ENCODE measurements at regions not wholly inside any gene's neighbourhood (a gene's known extent, or its start where the extent isn't known, plus 50 kb on each side); places are given as distances from the start of the nearest gene placed in this dataset.
"Not testable (repeated sequence)": the region's sequence is repeated elsewhere in the genome, so short reads cannot be mapped to it uniquely, and the experiment has no call there.

DNA sequence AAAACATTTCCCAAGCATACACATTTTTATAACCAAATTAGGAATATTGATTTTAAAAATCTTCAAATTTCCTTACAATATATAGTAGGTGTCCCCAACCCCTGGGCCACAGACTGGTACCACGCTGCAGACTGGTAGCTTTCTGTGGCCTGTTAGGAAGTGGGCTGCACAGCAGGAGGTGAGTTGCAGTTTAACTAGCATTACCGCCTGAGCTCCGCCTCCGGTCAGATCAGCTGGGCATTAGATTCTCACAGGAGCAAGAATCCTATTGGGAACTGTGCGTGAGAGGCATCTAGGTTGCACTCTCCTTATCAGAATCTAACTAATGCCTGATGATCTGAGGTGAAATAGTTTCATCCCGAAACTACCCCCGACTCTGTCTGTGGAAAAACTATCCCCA is 62.1 kb downstream of the ZWINT start:
- no peak for DNase-seq

DNA sequence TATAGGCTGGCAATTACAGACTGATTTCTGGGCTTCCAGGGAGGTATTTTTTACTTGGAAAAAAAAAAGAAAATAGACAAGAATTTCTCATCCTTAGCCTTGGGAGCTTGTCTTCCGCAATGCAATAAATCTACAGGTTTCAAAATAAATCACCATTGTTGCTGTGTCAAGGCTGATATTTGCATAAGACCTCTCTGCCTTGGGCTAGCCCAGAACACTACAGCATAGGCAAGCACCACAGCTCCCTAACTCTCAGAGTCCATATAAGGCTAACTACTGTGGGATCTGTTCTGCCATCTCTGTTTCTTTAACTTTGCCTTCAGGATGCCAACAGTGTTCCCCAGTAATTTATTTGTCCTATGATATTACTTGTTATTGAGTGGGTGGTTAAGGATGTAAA is 64.4 kb downstream of the ZWINT start:
- no peak for DNase-seq

DNA sequence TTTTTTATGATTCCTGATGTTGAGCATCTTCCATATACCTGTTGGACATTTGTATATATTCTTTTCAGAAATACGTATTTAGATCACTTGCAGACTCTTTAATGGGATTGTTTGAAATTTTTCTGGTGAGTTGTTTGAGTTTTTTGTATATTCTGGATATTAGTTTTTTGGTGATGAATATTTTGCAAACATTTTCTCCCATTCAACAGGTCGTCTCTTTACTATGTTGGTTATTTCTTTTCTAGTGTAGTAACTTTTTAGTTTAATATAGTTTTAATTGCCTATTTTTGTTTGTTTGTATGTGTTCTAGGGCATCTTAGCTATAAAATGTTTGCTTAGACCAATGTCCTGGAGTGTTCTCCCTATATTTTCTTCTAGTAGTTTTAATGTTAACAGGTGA is 72.7 kb downstream of the ZWINT start:
- DNase-seq: no peak

DNA sequence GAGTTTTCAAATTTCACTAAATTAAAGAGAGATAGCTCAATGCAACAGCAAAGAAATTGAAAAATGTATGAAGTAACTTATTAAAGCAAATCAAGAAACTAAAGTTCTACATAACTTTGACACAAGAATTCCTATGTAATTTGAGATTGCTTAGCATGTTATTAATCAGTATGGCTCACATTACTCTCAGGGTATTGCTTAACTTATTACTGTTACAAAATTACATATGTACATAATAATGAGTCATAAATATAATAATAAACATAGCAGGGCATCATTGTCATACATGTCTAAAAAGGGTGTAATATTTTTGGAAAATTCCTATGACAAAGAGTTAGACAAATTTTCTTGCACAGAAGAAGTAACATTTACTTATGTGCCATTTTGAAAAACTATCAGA is 75.0 kb downstream of the ZWINT start:
- no peak for DNase-seq

DNA sequence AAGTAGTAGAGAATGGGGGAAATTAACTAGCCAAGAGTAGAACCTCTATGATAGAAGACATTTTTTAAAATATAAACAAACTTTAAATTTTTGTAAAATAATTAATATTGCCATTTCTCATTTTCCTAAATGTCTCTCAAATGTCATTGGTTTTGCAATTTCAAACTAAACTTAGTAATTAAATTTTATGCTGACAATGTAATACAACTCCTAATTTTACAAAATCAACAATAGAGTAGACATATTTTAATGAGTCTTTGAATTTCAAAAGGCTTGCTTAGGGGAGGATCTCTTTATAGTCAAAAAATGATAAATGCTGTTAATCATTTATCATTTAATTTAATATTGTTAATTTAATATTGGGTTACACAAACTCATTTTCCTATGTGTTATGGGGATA is 81.8 kb downstream of the ZWINT start:
- no peak for DNase-seq

DNA sequence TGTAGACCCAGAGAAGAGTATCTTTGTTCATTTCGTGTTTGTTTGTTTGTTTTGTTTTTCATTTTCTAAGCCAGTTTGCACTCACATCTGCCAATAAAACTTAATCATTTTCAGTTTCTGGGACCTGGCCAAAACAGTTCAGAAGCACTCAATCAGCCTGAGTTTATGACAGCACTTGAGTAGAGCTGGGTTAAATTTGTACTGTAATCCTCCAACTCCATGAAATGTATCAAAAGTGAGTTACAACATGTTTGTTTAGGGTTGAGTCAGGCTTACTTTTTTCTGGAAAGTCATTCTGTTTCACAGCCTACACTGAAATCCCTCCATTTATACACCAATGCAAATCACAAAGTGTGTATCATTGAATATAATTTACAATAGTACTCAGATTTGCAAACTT is 91.9 kb downstream of the ZWINT start:
- DNase-seq: no peak

DNA sequence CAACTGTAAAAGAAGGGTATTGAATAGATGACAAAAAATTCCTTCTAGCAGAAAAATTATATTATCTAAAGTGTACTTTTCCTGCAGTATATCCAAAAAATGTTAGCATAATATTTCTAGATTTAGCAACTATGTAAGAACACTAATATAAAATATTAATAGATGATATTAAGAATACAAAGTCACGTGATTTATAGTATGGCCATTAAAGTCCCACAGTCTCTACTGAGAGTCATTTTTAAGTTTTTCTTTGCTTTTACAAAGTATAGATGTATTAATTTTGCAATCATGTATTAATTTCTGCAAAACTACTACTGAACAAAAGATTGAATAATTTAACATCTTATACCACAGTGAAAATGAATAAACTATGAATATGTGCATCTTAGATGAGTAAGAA is 94.9 kb downstream of the ZWINT start:
- DNase-seq: no peak

DNA sequence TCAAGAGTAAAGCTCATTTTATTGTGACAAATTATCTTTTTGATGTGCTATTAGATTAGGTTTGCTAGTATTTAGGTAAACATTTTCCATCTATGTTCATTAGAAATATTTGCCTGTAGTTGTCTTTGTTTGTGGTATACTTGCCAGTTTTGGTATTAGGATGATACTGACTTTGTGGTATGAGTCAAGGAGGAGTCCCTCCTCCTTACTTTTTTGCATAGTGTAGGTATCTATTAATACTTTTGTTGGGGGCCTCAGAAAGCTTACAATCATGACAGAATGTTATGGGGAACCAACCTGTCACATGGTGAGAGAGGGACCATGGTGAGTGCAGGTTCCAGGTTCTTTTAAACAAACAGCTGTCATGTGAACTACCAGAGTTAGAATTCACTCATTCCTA is 102.1 kb downstream of the ZWINT start:
- DNase-seq: no peak

DNA sequence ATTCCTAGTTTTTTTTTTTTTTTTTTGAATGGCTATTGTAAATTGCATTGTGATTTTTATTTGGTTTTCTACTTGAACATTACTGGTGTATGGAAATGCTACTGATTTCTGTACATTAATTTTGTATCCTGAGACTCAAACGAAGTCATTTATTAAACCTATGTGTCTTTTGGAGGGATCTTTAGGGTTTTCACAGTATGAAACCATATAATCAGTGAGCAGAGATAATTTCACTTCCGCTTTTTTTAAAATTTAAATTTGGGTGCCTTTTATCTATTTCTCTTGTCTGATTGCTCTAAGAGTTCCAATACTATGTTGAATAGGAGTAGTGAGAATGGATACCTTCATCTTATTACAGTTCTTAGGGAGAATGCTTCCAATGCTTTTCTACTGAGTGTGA is 102.7 kb downstream of the ZWINT start:
- DNase-seq: no peak

DNA sequence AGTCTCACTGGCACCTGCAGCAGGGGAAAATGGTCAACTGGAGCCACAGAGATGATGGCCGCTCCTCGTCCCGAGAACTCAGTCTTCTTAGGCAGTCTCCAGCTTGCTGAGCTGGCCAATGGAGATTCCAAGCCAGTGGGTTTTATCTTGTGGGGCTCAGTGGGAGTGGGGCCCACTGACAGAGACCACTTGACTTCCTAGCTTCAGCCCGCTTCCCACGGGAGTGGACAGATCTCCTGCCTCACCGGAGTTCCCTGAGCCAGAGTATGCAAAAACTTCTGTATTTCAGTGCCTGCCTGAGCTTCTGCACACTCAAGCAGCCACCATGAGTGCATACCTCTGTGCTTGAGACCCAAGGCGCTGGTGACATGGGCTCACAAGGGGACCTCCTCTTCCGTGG is 105.8 kb downstream of the ZWINT start:
- no peak for DNase-seq

DNA sequence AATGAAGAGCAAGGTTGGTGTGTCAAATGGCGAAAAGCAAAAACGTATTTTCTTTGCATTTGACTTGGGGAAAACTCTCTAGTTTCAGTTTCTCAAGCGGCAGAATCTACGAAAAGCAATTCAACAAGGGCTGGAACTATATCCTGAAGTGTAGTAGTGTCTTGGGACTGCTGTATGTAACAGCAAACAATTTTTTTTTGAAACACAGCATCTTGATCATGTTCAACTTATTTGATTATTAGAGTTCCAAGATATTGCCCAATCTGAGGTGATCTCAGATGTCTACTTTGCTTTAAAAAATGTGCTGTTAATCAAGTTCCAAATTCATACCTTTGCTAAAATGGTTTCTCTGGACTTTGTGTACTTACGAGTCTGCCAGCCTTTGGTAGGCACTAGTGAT is 120.6 kb downstream of the ZWINT start:
- no peak for DNase-seq

DNA sequence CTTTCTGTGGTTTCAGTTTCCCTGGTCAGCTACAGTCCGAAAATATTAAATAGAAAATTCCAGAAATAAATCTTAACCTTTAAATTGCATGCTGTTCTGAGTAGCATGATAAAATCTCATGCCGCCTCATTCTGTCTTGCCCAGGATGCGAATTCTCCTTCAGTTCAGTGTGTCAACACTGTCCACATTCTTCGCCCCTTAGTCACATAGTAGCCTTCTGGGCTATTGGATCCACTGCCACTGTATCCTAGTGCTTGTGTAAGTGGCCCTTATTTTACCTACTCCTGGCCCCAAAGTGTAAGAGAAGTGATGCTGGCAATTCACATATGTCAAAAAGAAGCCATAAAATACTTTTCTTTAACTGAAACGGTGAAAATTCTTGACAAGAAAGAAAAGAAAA is 129.6 kb downstream of the ZWINT start:
- no peak for DNase-seq

DNA sequence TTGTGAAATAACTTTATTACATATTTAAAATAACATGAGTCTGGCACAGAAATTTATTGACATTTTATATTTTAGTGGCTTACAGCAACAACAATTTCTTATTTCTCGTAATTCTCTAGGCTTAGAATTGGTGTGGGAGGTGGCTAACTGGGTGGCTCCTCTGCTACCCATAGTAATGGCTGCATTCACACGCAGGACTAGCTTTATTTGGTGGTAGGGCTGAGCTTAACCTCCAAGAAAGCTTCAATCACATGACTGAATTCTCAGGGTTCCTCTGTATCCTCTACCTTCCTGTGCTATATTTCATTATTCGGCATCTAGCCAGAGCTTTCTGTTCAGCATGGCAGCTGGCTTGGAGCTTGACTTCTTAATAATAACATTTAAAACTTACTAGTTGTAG is 138.8 kb downstream of the ZWINT start:
- no peak for DNase-seq

DNA sequence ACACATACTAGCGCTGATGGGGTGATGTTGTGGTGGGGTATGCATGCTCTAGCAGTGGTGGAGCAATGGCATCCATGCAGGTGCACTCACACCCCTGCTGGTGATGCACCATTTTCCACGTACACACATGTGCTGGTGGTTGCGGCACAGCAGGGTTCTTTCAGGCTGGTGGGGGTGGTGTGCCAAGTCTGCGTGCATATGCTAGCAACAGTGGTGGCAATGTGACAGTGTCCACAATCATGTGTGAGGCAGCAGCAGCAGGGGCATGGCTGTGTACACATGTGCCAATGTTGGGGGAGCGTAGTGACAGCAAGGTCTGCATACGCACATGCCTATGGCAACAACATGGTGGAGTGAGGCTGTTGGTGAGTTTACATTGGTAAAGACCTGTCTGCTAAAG is 148.1 kb downstream of the ZWINT start:
- DNase-seq: no peak

DNA sequence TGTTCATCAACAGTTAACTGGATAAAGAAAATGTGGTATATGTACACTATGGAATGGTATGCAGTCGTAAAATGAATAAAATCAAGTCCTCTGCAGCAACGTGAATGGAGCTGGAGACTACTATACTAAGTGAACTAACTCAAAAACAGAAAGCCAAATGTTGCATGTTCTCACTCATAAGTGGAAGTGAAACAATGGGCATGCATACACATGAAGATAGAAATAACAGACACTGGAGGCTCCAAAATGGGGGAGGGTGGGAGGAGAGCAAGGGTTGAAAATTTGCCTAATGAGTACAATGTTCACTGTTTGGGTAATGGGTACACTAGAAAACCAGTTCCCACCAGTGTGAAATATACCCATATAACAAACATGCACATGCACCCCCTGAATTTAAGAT is 179.5 kb downstream of the ZWINT start:
- DNase-seq: no peak

DNA sequence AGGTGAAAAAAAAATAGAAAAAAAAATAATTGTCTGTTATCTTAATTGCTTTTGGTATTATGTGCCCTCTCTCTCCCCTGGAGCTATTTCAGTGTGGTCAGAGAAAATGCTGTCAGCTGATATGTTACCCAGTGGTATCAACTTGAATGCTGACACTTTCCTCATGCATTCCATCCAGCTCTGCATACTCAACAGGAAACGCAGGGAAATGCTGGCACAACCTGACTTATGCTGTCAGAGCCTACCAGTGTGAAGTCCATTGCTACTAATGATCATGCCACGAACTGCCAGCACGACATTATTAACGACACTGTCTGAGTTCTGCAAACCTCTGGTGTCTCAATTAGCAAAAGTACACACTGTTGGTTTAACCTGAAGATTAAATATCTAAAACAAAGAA is 182.8 kb downstream of the ZWINT start:
- DNase-seq: no peak

DNA sequence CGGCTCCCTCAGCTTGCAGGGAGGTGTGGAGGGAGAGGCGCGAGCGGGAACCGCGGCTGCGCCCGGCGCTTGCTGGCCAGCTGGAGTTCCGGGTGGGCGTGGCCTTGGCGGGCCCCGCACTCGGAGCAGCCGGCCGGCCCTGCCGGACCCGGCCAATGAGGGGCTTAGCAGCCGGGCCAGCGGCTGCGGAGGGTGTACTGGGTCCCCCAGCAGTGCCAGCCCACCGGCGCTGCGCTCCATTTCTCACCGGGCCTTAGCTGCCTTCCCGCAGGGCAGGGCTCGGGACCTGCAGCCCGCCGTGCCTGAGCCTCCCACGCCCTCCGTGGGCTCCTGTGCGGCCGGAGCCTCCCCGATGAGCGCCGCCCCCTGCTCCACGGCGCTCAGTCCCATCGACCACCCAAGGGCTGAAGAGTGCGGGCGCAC is 206.0 kb downstream of the ZWINT start:
- DNase-seq: not testable (repeated sequence)

DNA sequence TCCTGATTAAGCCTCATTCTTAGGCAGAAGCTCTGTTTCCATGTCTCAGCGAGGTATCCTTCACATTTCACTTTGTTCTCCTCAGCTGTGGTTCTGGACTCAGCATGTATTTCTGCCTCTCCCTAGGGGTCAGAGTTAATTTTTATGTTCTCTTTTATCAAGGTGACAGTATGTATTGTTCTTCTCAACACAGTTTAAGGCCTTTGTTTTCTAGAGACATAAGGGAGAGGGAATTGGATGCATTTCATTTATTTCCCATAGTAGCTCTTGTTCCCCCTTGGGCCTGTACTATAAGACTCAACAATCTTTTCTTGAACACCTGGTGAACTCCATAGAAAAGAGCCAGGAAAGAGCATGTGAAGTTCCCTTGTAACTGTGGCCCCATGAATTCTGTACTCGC is 214.3 kb downstream of the ZWINT start:
- DNase-seq: no peak

DNA sequence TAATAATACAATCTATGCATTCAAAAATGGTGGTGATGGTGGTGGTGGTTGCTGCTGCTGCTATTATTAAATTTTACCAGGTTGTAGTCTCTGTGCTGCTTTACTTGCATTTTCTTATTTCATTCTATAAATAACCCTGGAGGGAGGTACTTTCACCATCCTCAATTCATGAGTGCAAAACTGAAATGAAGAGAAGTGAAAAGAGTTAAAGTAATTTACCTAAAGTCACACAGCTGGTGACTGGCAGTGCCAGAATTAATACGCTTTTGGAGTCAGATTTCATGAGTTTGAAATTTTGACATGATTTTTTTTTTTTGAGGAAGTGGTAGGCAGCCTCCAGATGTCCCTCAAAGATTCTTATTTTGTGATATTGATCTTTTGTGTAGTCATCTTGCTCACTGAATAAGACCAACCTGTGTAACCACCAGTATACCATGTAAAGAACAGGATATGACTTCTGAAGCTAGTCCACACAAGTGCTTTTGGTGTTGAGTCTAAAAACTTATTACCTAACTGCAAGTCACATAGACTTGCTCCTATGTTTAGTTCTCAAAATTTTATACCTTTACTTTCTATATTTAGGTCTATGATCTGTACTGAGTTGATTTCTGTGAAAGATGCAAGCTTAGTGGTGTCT is 218.8 kb downstream of the ZWINT start:
- no peak for DNase-seq

DNA sequence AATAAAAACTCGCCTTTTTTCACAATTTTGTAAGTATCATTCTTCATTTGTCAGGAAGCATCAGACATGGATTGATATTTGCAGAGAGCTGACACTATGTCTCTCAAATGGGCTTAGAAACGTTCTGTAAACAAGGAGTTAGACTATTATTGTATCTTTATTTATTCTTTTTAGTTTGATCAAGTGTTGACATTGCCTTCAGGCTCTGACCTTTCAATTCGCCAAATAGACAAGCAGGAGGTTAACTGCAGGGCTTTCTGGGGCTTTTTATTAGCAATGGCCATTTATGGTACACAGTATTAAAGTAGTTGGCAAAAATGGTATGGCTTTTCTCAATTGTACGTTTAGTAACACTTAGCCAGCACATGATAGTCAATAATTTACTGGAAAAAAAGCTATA is 221.7 kb downstream of the ZWINT start:
- DNase-seq: no peak

DNA sequence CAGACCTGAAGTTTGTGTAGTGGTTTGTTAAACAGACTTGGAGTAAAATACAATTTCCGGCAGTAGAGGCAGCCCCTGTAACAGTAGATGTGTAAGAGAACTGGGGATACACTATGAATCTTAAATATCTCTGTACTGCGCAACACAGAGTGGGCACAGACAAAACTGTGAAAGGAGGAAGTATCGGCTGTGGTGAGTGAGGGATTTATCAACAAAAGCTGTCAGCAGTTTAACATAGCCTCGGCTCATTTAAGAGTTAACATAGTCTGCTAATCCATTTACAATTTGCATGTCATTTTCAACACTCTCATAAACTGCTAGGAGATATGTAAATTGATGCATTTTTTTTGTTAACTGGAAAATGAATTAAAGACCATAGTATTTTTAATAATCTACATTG is 225.2 kb downstream of the ZWINT start:
- no peak for DNase-seq

DNA sequence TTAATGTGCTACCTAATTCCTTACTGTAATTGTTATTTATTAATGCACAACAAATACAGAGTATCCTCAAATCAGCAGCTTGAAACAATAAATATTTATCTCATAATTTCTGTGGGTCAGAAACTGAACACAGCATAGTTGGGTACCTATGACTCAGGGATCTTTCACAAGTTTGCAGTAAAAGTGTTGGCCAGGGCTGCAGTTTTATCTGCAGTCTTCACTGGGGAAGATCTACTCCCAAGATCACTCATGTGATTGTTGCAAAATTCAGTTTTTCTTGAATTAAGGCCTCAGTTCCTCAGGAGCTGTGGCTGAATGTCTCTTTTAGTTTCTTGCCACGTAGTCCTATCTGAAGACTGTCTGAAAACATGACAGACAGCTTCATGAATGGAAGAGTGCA is 237.8 kb downstream of the ZWINT start:
- no peak for DNase-seq

DNA sequence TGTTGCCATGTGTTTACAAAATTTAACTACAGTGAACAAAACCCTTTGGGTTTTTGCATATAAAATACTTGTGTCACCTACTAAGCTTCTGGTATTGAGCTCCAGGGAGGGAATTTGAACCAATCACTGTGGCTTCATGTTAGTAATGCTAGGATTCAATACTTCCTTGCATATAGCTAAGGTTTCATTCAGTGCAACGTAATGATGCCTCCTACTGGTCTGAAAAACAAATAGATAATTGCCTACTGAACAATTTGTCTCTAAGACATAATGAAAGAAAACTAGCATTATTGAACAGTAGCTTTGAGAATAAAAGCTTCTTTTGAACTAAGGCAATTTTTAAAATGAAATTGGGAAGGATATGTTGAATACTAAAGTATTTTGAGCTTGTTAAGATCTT is 244.4 kb downstream of the ZWINT start:
- no peak for DNase-seq

DNA sequence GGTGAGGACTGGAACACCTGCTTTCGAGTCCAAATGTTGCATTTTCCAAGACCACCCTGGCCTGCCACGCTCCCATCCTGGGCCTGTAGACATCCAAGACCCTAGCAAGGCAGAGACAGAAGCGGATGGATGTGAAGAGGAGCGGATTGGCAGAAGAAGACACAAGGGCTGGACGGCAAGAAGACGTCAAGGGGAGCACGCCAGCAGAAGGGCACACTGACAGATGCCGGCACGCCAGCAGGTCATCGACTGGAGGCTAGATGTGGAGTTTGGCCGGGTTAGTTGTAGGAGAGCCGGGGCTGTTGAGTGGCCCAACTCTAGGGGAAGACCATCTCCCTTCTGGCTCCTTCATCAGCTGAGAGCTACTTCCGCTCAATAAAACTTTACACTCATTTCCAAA is 251.6 kb downstream of the ZWINT start:
- DNase-seq: no peak

DNA sequence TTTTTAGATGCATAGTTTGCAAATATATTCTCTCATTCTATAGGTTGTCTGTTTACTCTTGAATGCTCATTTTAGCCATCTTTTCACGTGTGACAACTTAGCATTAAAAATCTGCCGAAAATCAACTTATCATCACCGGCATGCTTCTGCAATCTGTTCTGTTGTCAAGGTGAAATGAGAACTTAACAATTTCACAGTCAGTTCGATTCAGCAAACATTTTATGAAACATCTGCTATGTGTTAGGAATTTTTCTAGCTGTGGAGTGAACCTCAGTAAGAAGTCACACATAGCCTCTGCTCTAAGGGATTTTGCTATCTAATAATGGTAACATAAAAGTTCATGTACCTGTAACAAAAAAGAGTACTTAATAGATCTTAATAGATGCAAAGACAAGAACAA is 256.1 kb downstream of the ZWINT start:
- no peak for DNase-seq

All from renal pelvis (tissue), 1 donor.